ENCODE measurements at regions not wholly inside any gene's neighbourhood (a gene's known extent, or its start where the extent isn't known, plus 50 kb on each side); places are given as distances from the start of the nearest gene placed in this dataset.

GRCh38 chr2:76517574-76517909 is 806.8 kb upstream of the GCFC2 start:
- H3K79me2 ChIP-seq (ENCODE audit: insufficient read depth, low read length), result no peaks in the 10 kb centered on the region
- ChIA-PET CTCF (ENCODE audit: low intra/inter-chr PET ratio, low total read pairs) (no interaction called here), POLR2A (no interaction called here)
- in situ Hi-C loops (cut with HindIII; ENCODE audit: extremely low pct_ligation_motif_present, low pct_unique_long_range_greater_than_20kb), result no loop called here
- no TSS peak for BruUV-seq (replicated peaks)
- WGBS (ENCODE audit: low lambda C conversion rate), result 2% methylated on average over 2 of the region's 3 CpGs
- H3K27me3 ChIP-seq (ENCODE audit: control insufficient read depth in 1 of 2, insufficient read depth in 2 of 2, low read length in 2 of 2), result no peaks in the 10 kb centered on the region
- H3K9me3 ChIP-seq (ENCODE audit: low read length), result no peaks in the 10 kb centered on the region
- no peaks in the 10 kb centered on the region for H3K4me1 ChIP-seq (ENCODE audit: insufficient read depth, low read length)
- FAIRE-seq (no peak), ATAC-seq (no peak), DNase-seq (ENCODE audit: low spot score) (no peak)
- no peak overlapping the region for H3K4me3 ChIP-seq (replicated peaks in 1 of 3; ENCODE audit: insufficient read depth in 1 of 3, low read depth in 2 of 3, low read length in 3 of 3)
- intact Hi-C loops (cut with micrococcal nuclease; ENCODE audit: unreplicated experiment), result no loop called here
- H2AFZ ChIP-seq (ENCODE audit: low read length), result no peak overlapping the region
- no peak overlapping the region for H3K9ac ChIP-seq (ENCODE audit: insufficient read depth, low read depth, low read length)
- H3K27ac ChIP-seq (ENCODE audit: extremely low read length, insufficient read depth, low read length), result no peak overlapping the region
- H3K36me3 ChIP-seq (replicated peaks in 1 of 2; ENCODE audit: control insufficient read depth in 1 of 2, insufficient read depth in 2 of 2, low read length in 2 of 2), result no peaks in the 10 kb centered on the region
- H4K20me1 ChIP-seq (ENCODE audit: insufficient read depth, low read length), result no peaks in the 10 kb centered on the region
- no peak overlapping the region for H3K4me2 ChIP-seq (ENCODE audit: low read depth, low read length)
- TF ChIP-seq, protein P1, sequence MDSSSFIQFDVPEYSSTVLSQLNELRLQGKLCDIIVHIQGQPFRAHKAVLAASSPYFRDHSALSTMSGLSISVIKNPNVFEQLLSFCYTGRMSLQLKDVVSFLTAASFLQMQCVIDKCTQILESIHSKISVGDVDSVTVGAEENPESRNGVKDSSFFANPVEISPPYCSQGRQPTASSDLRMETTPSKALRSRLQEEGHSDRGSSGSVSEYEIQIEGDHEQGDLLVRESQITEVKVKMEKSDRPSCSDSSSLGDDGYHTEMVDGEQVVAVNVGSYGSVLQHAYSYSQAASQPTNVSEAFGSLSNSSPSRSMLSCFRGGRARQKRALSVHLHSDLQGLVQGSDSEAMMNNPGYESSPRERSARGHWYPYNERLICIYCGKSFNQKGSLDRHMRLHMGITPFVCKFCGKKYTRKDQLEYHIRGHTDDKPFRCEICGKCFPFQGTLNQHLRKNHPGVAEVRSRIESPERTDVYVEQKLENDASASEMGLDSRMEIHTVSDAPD (CRISPR knock-in tag; IDR thresholded peaks at IDR 0.05), result no peak
- TF ChIP-seq ZNF83 (CRISPR knock-in tag; IDR thresholded peaks at IDR 0.05; ENCODE audit: borderline replicate concordance) (no peak), SRSF1 (optimal IDR thresholded peaks at IDR 0.05; ENCODE audit: low read depth, low read length) (no peak), ZNF615 (CRISPR knock-in tag; IDR thresholded peaks at IDR 0.05; ENCODE audit: borderline replicate concordance) (no peak), PCBP1 (IDR thresholded peaks at IDR 0.05; ENCODE audit: borderline replicate concordance, low read depth, low read length) (no peak), RORA (CRISPR knock-in tag; IDR thresholded peaks at IDR 0.05) (no peak), ZUFSP (CRISPR knock-in tag; IDR thresholded peaks at IDR 0.05; ENCODE audit: borderline replicate concordance) (no peak), NR2F6 (IDR thresholded peaks at IDR 0.05) (no peak), NR2F6 (CRISPR knock-in tag; IDR thresholded peaks at IDR 0.05) (no peak), HDAC1 (CRISPR knock-in tag; IDR thresholded peaks at IDR 0.05) (no peak), CREM (IDR thresholded peaks at IDR 0.05) (no peak), CREM (CRISPR knock-in tag; IDR thresholded peaks at IDR 0.05) (no peak), PLRG1 (conservative IDR thresholded peaks at IDR 0.05) (no peak), NFAT5 (CRISPR knock-in tag; IDR thresholded peaks at IDR 0.05) (no peak), ZNF614 (CRISPR knock-in tag; IDR thresholded peaks at IDR 0.05; ENCODE audit: borderline replicate concordance) (no peak), TGIF2 (CRISPR knock-in tag; IDR thresholded peaks at IDR 0.05) (no peak), FOXK2 (IDR thresholded peaks at IDR 0.05) (no peak), NCOR1 (IDR thresholded peaks at IDR 0.05; ENCODE audit: borderline replicate concordance, low read length) (no peak)
